Liver (tissue), 3 donors: ENCODE measurements at regions not wholly inside any gene's neighbourhood (a gene's known extent, or its start where the extent isn't known, plus 50 kb on each side); places are given as distances from the start of the nearest gene placed in this dataset.

Experiments
- EGR1 ChIP-seq, 2 donors: IDR thresholded peaks; 2 replicates each; pipeline ENCODE4 v1.6.1; 2016 to 2018; ENCODE audit warnings: antibody characterized with exemption in 2 of 2, low read depth in 2 of 2
- FOXA2 ChIP-seq: IDR thresholded peaks from 2 replicates; pipeline ENCODE4 v1.6.1; 2016; ENCODE audit warnings: antibody characterized with exemption
- JUND ChIP-seq, 2 donors: IDR thresholded peaks; 2 replicates each; pipeline ENCODE4 v1.6.1; 2016; ENCODE audit warnings: antibody characterized with exemption in 2 of 2
- MAX ChIP-seq: IDR thresholded peaks from 2 replicates; pipeline ENCODE4 v1.6.1; 2016; ENCODE audit warnings: antibody characterized with exemption
- TAF1 ChIP-seq: conservative IDR thresholded peaks from 2 replicates; pipeline ENCODE4 v1.6.1; 2016; ENCODE audit warnings: antibody characterized with exemption, mild to moderate bottlenecking
- YY1 ChIP-seq: IDR thresholded peaks from 2 replicates; pipeline ENCODE4 v1.6.1; 2016; ENCODE audit warnings: antibody characterized with exemption, mild to moderate bottlenecking
- ZBTB33 ChIP-seq: IDR thresholded peaks from 2 replicates; pipeline ENCODE4 v1.6.1; 2016; ENCODE audit warnings: antibody characterized with exemption
- TF ChIP-seq, protein P1 (sequence below): fragments of 150-350 bp; IDR thresholded peaks from 2 replicates; pipeline ENCODE4 v1.5.1; 2017; ENCODE audit warnings: improper control_type of control experiment, low read depth, low read length; ENCODE audit not compliant: missing input control
- TF ChIP-seq, protein P2 (sequence below): IDR thresholded peaks from 2 replicates; pipeline ENCODE4 v1.6.1; 2016; ENCODE audit warnings: antibody characterized with exemption
- TF ChIP-seq, protein P3 (sequence below): IDR thresholded peaks from 2 replicates; pipeline ENCODE4 v1.6.1; 2016; ENCODE audit warnings: antibody characterized with exemption, mild to moderate bottlenecking
- donor health status: healthy.
- donor health status: healthy.

GRCh38 chr10:62978482-62978881 is 154.6 kb upstream of the NRBF2 start:
- TF ChIP-seq, protein P1, sequence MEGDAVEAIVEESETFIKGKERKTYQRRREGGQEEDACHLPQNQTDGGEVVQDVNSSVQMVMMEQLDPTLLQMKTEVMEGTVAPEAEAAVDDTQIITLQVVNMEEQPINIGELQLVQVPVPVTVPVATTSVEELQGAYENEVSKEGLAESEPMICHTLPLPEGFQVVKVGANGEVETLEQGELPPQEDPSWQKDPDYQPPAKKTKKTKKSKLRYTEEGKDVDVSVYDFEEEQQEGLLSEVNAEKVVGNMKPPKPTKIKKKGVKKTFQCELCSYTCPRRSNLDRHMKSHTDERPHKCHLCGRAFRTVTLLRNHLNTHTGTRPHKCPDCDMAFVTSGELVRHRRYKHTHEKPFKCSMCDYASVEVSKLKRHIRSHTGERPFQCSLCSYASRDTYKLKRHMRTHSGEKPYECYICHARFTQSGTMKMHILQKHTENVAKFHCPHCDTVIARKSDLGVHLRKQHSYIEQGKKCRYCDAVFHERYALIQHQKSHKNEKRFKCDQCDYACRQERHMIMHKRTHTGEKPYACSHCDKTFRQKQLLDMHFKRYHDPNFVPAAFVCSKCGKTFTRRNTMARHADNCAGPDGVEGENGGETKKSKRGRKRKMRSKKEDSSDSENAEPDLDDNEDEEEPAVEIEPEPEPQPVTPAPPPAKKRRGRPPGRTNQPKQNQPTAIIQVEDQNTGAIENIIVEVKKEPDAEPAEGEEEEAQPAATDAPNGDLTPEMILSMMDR = no peak
- no peak for TF ChIP-seq YY1
- TF ChIP-seq, protein P2, sequence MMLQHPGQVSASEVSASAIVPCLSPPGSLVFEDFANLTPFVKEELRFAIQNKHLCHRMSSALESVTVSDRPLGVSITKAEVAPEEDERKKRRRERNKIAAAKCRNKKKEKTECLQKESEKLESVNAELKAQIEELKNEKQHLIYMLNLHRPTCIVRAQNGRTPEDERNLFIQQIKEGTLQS = no peak
- no peak for TF ChIP-seq TAF1
- TF ChIP-seq MAX = no peak
- no peak for TF ChIP-seq JUND (IDR thresholded peaks at IDR 0.05)
- TF ChIP-seq, protein P3, sequence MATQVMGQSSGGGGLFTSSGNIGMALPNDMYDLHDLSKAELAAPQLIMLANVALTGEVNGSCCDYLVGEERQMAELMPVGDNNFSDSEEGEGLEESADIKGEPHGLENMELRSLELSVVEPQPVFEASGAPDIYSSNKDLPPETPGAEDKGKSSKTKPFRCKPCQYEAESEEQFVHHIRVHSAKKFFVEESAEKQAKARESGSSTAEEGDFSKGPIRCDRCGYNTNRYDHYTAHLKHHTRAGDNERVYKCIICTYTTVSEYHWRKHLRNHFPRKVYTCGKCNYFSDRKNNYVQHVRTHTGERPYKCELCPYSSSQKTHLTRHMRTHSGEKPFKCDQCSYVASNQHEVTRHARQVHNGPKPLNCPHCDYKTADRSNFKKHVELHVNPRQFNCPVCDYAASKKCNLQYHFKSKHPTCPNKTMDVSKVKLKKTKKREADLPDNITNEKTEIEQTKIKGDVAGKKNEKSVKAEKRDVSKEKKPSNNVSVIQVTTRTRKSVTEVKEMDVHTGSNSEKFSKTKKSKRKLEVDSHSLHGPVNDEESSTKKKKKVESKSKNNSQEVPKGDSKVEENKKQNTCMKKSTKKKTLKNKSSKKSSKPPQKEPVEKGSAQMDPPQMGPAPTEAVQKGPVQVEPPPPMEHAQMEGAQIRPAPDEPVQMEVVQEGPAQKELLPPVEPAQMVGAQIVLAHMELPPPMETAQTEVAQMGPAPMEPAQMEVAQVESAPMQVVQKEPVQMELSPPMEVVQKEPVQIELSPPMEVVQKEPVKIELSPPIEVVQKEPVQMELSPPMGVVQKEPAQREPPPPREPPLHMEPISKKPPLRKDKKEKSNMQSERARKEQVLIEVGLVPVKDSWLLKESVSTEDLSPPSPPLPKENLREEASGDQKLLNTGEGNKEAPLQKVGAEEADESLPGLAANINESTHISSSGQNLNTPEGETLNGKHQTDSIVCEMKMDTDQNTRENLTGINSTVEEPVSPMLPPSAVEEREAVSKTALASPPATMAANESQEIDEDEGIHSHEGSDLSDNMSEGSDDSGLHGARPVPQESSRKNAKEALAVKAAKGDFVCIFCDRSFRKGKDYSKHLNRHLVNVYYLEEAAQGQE = no peak
- no peak for TF ChIP-seq EGR1 (IDR thresholded peaks at IDR 0.05; ENCODE audit: low read depth in 2 of 2)
- TF ChIP-seq FOXA2 = no peak
- no peak for TF ChIP-seq ZBTB33
